Endothelial cell of umbilical vein (primary cell): ENCODE measurements at regions not wholly inside any gene's neighbourhood (a gene's known extent, or its start where the extent isn't known, plus 50 kb on each side); places are given as distances from the start of the nearest gene placed in this dataset.

Source experiments
- BruUV-seq: library from RNA; stranded (reverse); fragments of 400-500 nt; replicated peaks from 2 replicates; lab custom pipeline; 2021; lab: Mats Ljungman, UMichigan
- CTCF ChIA-PET: fragments of 300-600, 350-600 bp; sonication (Branson Sonifier 250); formaldehyde crosslinking; loops from one replicate; lab custom pipeline; 2021; ENCODE audit warnings: antibody characterized with exemption, inconsistent platforms; lab: Charles Lee
- POLR2A ChIA-PET: fragments of 300-600, 350-600 bp; sonication (Branson Sonifier 250); formaldehyde crosslinking; loops from one replicate; lab custom pipeline; 2021; ENCODE audit warnings: antibody characterized with exemption, inconsistent platforms; lab: Charles Lee
- DNase-seq: peaks from one replicate; pipeline ENCODE4 v3.0.0-alpha.2; 2011; ENCODE audit warnings: low read depth, low spot score
- FAIRE-seq: peaks from 2 replicates; lab custom pipeline; 2011; peaks lifted over from hg19 to GRCh38; lab: Jason Lieb, UNC
- H2AFZ ChIP-seq: 2 replicates; pipeline ENCODE4 v1.6.0; 2012; ENCODE audit warnings: low read depth, low read length, control low read depth, inconsistent platforms
- H3K27ac ChIP-seq: 2 replicates; pipeline ENCODE4 v1.5.1; 2011; ENCODE audit warnings: low read depth, mild to moderate bottlenecking, control low read depth, low read length, moderate library complexity; ENCODE audit not compliant: insufficient read depth
- H3K27me3 ChIP-seq, 2 experiments: 2 replicates each; pipeline versions ENCODE4 v1.6.0 to v1.6.1; 2011; ENCODE audit warnings: low read length in 2 of 2, mixed read lengths in 1 of 2; ENCODE audit not compliant: control insufficient read depth in 2 of 2, insufficient read depth in 2 of 2
- H3K36me3 ChIP-seq, 2 experiments: 2 replicates in 1 of 2; 3 replicates in 1 of 2; pipeline ENCODE4 v1.5.1; 2011; ENCODE audit warnings: low read length in 2 of 2, mild to moderate bottlenecking in 1 of 2, moderate library complexity in 1 of 2; ENCODE audit not compliant: control insufficient read depth in 2 of 2, insufficient read depth in 2 of 2; ENCODE audit errors: extremely low read depth in 1 of 2
- H3K4me1 ChIP-seq: 3 replicates; pipeline ENCODE4 v1.5.1; 2011; ENCODE audit warnings: mild to moderate bottlenecking, low read length; ENCODE audit not compliant: control insufficient read depth, insufficient read depth; ENCODE audit errors: extremely low read depth
- H3K4me2 ChIP-seq: 2 replicates; pipeline ENCODE4 v1.6.1; 2011; ENCODE audit warnings: low read length, control low read depth, mixed read lengths; ENCODE audit not compliant: insufficient read depth
- H3K4me3 ChIP-seq, 3 experiments: fragments of 200-600 bp in 1 of 3; sonication (generic), shearing (Covaris generic) in 1 of 3; replicated peaks in 1 of 3; 2 replicates each; pipeline ENCODE4 v1.5.1; 2011 to 2016; ENCODE audit warnings: control low read depth in 3 of 3, low read length in 3 of 3, mild to moderate bottlenecking in 2 of 3, inconsistent platforms in 1 of 3, low read depth in 1 of 3, moderate library complexity in 1 of 3; ENCODE audit not compliant: insufficient read depth in 1 of 3
- H3K79me2 ChIP-seq: 2 replicates; pipeline ENCODE4 v1.6.0; 2012; ENCODE audit warnings: low read length, inconsistent platforms; ENCODE audit not compliant: control insufficient read depth, insufficient read depth
- H3K9ac ChIP-seq: replicated peaks from 2 replicates; pipeline ENCODE3; 2011; ENCODE audit warnings: low read length, control low read depth; ENCODE audit not compliant: insufficient read depth; ENCODE audit errors: extremely low read depth
- H3K9me1 ChIP-seq: replicated peaks from 3 replicates; pipeline ENCODE4 v1.6.0; 2011; ENCODE audit warnings: mild to moderate bottlenecking, low read length; ENCODE audit not compliant: control insufficient read depth, insufficient read depth; ENCODE audit errors: extremely low read depth
- H3K9me3 ChIP-seq: replicated peaks from 2 replicates; pipeline ENCODE4 v1.5.1; 2012; ENCODE audit warnings: low read length, inconsistent platforms; ENCODE audit not compliant: control insufficient read depth, insufficient read depth
- H4K20me1 ChIP-seq: replicated peaks from 2 replicates; pipeline ENCODE3; 2011; ENCODE audit warnings: mild to moderate bottlenecking, low read length; ENCODE audit not compliant: control insufficient read depth, insufficient read depth; ENCODE audit errors: extremely low read depth
- CTCF ChIP-seq, 2 donors: IDR thresholded peaks; 1 replicate in 1 of 2; 2 replicates in 1 of 2; pipeline ENCODE4 v1.5.1; 2011; ENCODE audit warnings: low read length in 2 of 2, mild to moderate bottlenecking in 2 of 2, moderate library complexity in 2 of 2, control low read depth in 1 of 2, inconsistent platforms in 1 of 2, low read depth in 1 of 2; ENCODE audit not compliant: insufficient read depth in 1 of 2; ENCODE audit errors: extremely low read depth in 1 of 2
- EZH2 ChIP-seq: IDR thresholded peaks from 2 replicates; pipeline ENCODE4 v1.6.1; 2012; ENCODE audit warnings: borderline replicate concordance, low read depth, mild to moderate bottlenecking, moderate library complexity, low read length, inconsistent platforms; ENCODE audit not compliant: severe bottlenecking
- FOS ChIP-seq: IDR thresholded peaks from 2 replicates; pipeline ENCODE4 v1.6.1; 2011; ENCODE audit warnings: mild to moderate bottlenecking, low read length, moderate library complexity, borderline replicate concordance; ENCODE audit not compliant: insufficient read depth
- GATA2 ChIP-seq: IDR thresholded peaks from 2 replicates; pipeline ENCODE4 v1.7.0; 2011; ENCODE audit warnings: low read depth, mild to moderate bottlenecking, moderate library complexity, mixed read lengths, low read length; ENCODE audit not compliant: insufficient read length, insufficient read depth
- JUN ChIP-seq: IDR thresholded peaks from 2 replicates; pipeline ENCODE4 v1.6.1; 2011; ENCODE audit warnings: borderline replicate concordance, low read depth; ENCODE audit not compliant: insufficient read length, insufficient read depth
- MYC ChIP-seq: IDR thresholded peaks from one replicate; pipeline ENCODE4 v1.6.1; 2011; ENCODE audit warnings: mild to moderate bottlenecking, low read depth, low read length
- POLR2A ChIP-seq: IDR thresholded peaks from 2 replicates; pipeline ENCODE4 v1.6.1; 2012; ENCODE audit warnings: low read depth, mild to moderate bottlenecking, control low read depth, low read length
- POLR2AphosphoS5 ChIP-seq: IDR thresholded peaks from 2 replicates; pipeline ENCODE4 v1.6.1; 2012; ENCODE audit warnings: low read depth, mild to moderate bottlenecking, control low read depth, low read length, moderate library complexity; ENCODE audit not compliant: insufficient read depth
- dilution Hi-C: fragments of 300-500 bp; cut with MboI; formaldehyde crosslinking; loops from one replicate; pipeline ENCODE4 v1.15.0; 2019; ENCODE audit warnings: low sequenced_read_pairs; ENCODE audit not compliant: extremely low pct_ligation_motif_present
- intact Hi-C: fragments of 100-400 bp; cut with micrococcal nuclease; formaldehyde crosslinking; loops from one replicate; pipeline ENCODE4 v1.10.0; 2022
- TF ChIP-seq, protein P1 (sequence below): IDR thresholded peaks from 2 replicates; pipeline ENCODE4 v1.6.1; 2011; ENCODE audit not compliant: insufficient read depth, insufficient read length

DNA sequence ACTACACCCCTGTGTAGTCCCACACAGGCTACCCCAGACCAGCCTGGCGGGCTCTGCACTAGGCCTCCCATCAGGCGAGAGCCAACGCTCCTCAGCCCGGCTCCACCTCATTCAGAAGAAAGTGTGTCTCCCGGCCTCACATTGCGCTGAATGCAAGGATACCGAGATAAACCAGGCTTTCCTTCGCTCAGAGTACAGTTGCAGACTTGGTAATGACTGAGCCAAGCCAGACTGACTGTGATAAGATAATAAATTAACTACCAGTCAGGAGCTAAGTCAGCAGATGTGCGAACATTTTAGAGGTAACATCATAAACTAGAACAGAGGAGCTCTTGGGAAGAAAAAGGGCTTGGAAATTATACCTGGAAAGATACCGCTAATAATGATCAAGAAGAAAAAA lies 397.6 kb downstream of the TRIML1 start:
- H3K9ac ChIP-seq: no peak overlapping the region

More for the DNA sequence above, 397.6 kb downstream of the TRIML1 start:
- Histone ChIP-seq H3K27ac (no peak overlapping the region), H3K36me3 (no peaks in the 10 kb centered on the region), H2AFZ (no peak overlapping the region), H3K4me2 (no peak overlapping the region), H3K27me3 (no peaks in the 10 kb centered on the region), H4K20me1 (no peaks in the 10 kb centered on the region), H3K4me1 (no peaks in the 10 kb centered on the region), H3K9me1 (no peaks in the 10 kb centered on the region), H3K79me2 (no peaks in the 10 kb centered on the region), H3K4me3 (no peak overlapping the region), H3K9me3 (peaks cover 5% of the 10 kb centered on the region)
- BruUV-seq: no TSS peak
- DNase-seq: no peak
- FAIRE-seq: no peak
- ChIA-PET CTCF (no interaction called here), POLR2A (no interaction called here)
- intact Hi-C loops: no loop called here
- TF ChIP-seq FOS (no peak), EZH2 (no peak), POLR2A (no peak), JUN (no peak), POLR2AphosphoS5 (no peak), MYC (no peak), CTCF (IDR thresholded peaks at IDR 0.05; ENCODE audit: extremely low read depth in 1 of 2, insufficient read depth in 1 of 2, low read depth in 1 of 2, low read length in 2 of 2) (no peak), GATA2 (no peak)
- TF ChIP-seq, protein P1, sequence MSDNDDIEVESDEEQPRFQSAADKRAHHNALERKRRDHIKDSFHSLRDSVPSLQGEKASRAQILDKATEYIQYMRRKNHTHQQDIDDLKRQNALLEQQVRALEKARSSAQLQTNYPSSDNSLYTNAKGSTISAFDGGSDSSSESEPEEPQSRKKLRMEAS: no peak
- dilution Hi-C loops: no loop called here
